ENCODE measurements at regions not wholly inside any gene's neighbourhood (a gene's known extent, or its start where the extent isn't known, plus 50 kb on each side); places are given as distances from the start of the nearest gene placed in this dataset.

- ATAC-seq: no peak
- ChIA-PET POLR2A (no interaction called here), CTCF (no interaction called here)
- Histone ChIP-seq H3K27ac (ENCODE audit: low read length) (no peak overlapping the region), H3K4me3 (ENCODE audit: low read depth in 2 of 2, low read length in 2 of 2) (no peak overlapping the region), H3K4me1 (ENCODE audit: control insufficient read depth, insufficient read depth, low read length) (no peaks in the 10 kb centered on the region), H3K9me3 (ENCODE audit: control insufficient read depth, insufficient read depth, low read depth, low read length) (no peaks in the 10 kb centered on the region), H3K36me3 (ENCODE audit: control insufficient read depth, insufficient read depth, low read length) (no peaks in the 10 kb centered on the region), H3K27me3 (ENCODE audit: control insufficient read depth, insufficient read depth, low read length) (no peaks in the 10 kb centered on the region)
- no peak for DNase-seq (ENCODE audit: low read depth, low spot score)
- no TSS peak for BruUV-seq (replicated peaks)
- in situ Hi-C loops (cut with HindIII; ENCODE audit: low pct_unique_long_range_greater_than_20kb, low sequenced_read_pairs): no loop called here
- intact Hi-C loops (cut with micrococcal nuclease; ENCODE audit: unreplicated experiment): no loop called here
- TF ChIP-seq CTCF (IDR thresholded peaks at IDR 0.05) (no peak), TCF7L2 (IDR thresholded peaks at IDR 0.05; ENCODE audit: low read depth, low read length) (no peak), SIN3A (IDR thresholded peaks at IDR 0.05; ENCODE audit: borderline replicate concordance, insufficient read depth, low read depth, low read length) (no peak), REST (IDR thresholded peaks at IDR 0.05; ENCODE audit: insufficient read depth in 1 of 2, low read depth in 2 of 2, low read length in 1 of 2) (no peak), POLR2AphosphoS5 (IDR thresholded peaks at IDR 0.05; ENCODE audit: low read depth, low read length) (no peak)
These were observed 891.4 kb downstream of the CENPC start for GRCh38 chr4:66653937-66654336.

- no peak for ATAC-seq
- DNase-seq (ENCODE audit: low read depth, low spot score): no peak
These were observed 896.1 kb downstream of the CENPC start for GRCh38 chr4:66649236-66649635.

More at GRCh38 chr4:66649236-66649635, 896.1 kb downstream of the CENPC start:
- in situ Hi-C loops (cut with HindIII; ENCODE audit: low pct_unique_long_range_greater_than_20kb, low sequenced_read_pairs): no loop called here
- ChIA-PET POLR2A (no interaction called here), CTCF (no interaction called here)
- intact Hi-C loops (cut with micrococcal nuclease; ENCODE audit: unreplicated experiment): no loop called here
- Histone ChIP-seq H3K4me1 (ENCODE audit: control insufficient read depth, insufficient read depth, low read length) (no peaks in the 10 kb centered on the region), H3K4me3 (ENCODE audit: low read depth in 2 of 2, low read length in 2 of 2) (no peak overlapping the region), H3K27me3 (ENCODE audit: control insufficient read depth, insufficient read depth, low read length) (no peaks in the 10 kb centered on the region), H3K36me3 (ENCODE audit: control insufficient read depth, insufficient read depth, low read length) (no peaks in the 10 kb centered on the region), H3K27ac (ENCODE audit: low read length) (no peak overlapping the region), H3K9me3 (ENCODE audit: control insufficient read depth, insufficient read depth, low read depth, low read length) (no peaks in the 10 kb centered on the region)
- TF ChIP-seq TCF7L2 (IDR thresholded peaks at IDR 0.05; ENCODE audit: low read depth, low read length) (no peak), CTCF (IDR thresholded peaks at IDR 0.05) (no peak), POLR2AphosphoS5 (IDR thresholded peaks at IDR 0.05; ENCODE audit: low read depth, low read length) (no peak)
- no TSS peak for BruUV-seq (replicated peaks)

Data from Panc1 (cell line).